ENCODE measurements at regions not wholly inside any gene's neighbourhood (a gene's known extent, or its start where the extent isn't known, plus 50 kb on each side); places are given as distances from the start of the nearest gene placed in this dataset.

DNA sequence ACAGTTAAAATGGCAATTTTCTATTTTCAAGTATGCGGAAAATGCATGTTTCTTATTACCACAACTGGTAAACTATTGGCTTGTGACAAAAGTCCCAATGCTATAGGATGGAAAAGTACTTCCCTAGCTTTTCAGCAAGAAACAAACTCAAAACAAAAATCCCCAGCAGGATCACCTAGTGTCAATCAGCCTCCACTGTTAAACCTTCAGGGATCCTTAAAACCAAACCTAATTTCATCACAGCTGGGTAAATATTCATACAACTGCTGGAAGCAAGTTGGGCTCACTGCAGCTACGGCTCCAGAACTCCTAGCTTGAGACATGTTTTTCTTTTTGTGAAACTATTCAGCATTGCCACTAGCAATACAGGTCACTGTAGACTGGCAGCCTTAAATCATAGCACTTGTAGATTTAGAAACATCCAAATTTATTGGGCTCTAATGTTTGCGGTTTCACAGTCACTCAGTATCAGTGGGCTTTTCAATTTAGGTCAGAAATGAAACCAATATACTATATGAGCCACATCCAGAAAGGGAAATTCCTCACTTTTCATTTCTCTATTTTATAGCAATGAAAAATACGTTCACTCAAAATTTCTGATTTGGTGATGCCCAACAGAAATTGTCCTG is 145.2 kb upstream of the ANK3 start:
- TF ChIP-seq CREB1 (IDR thresholded peaks at IDR 0.05; ENCODE audit: low read depth) (no peak), FOXM1 (IDR thresholded peaks at IDR 0.05; ENCODE audit: borderline replicate concordance, low read depth) (no peak), EGR1 (IDR thresholded peaks at IDR 0.05) (no peak), YY1 (IDR thresholded peaks at IDR 0.05; ENCODE audit: low read depth) (no peak), CEBPB (IDR thresholded peaks at IDR 0.05) (no peak), RAD21 (IDR thresholded peaks at IDR 0.05; ENCODE audit: low read depth) (no peak)
- TF ChIP-seq, protein P1, sequence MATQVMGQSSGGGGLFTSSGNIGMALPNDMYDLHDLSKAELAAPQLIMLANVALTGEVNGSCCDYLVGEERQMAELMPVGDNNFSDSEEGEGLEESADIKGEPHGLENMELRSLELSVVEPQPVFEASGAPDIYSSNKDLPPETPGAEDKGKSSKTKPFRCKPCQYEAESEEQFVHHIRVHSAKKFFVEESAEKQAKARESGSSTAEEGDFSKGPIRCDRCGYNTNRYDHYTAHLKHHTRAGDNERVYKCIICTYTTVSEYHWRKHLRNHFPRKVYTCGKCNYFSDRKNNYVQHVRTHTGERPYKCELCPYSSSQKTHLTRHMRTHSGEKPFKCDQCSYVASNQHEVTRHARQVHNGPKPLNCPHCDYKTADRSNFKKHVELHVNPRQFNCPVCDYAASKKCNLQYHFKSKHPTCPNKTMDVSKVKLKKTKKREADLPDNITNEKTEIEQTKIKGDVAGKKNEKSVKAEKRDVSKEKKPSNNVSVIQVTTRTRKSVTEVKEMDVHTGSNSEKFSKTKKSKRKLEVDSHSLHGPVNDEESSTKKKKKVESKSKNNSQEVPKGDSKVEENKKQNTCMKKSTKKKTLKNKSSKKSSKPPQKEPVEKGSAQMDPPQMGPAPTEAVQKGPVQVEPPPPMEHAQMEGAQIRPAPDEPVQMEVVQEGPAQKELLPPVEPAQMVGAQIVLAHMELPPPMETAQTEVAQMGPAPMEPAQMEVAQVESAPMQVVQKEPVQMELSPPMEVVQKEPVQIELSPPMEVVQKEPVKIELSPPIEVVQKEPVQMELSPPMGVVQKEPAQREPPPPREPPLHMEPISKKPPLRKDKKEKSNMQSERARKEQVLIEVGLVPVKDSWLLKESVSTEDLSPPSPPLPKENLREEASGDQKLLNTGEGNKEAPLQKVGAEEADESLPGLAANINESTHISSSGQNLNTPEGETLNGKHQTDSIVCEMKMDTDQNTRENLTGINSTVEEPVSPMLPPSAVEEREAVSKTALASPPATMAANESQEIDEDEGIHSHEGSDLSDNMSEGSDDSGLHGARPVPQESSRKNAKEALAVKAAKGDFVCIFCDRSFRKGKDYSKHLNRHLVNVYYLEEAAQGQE (IDR thresholded peaks at IDR 0.05; ENCODE audit: low read depth), result no peak

GRCh38 chr10:60532696-60533468 is 143.2 kb upstream of the ANK3 start:
- TF ChIP-seq CREB1 (IDR thresholded peaks at IDR 0.05; ENCODE audit: low read depth), result no peak
- TF ChIP-seq TCF12 (IDR thresholded peaks at IDR 0.05; ENCODE audit: low read depth), result no peak
- no peak for TF ChIP-seq EP300 (IDR thresholded peaks at IDR 0.05; ENCODE audit: borderline replicate concordance)
- TF ChIP-seq TEAD4 (IDR thresholded peaks at IDR 0.05), result no peak
- TF ChIP-seq FOXM1 (IDR thresholded peaks at IDR 0.05; ENCODE audit: borderline replicate concordance, low read depth), result no peak
- TF ChIP-seq TAF1 (IDR thresholded peaks at IDR 0.05; ENCODE audit: low read depth), result no peak
- TF ChIP-seq USF1 (IDR thresholded peaks at IDR 0.05), result no peak
- TF ChIP-seq MAX (IDR thresholded peaks at IDR 0.05), result no peak
- TF ChIP-seq, protein P1 (IDR thresholded peaks at IDR 0.05; ENCODE audit: low read depth), result no peak
- no peak for TF ChIP-seq EGR1 (IDR thresholded peaks at IDR 0.05)
- no peak for TF ChIP-seq CEBPB (IDR thresholded peaks at IDR 0.05)

GRCh38 chr10:60531006-60531405 is 141.3 kb upstream of the ANK3 start:
- TF ChIP-seq TEAD4 (IDR thresholded peaks at IDR 0.05) (no peak), YY1 (IDR thresholded peaks at IDR 0.05; ENCODE audit: low read depth) (no peak), ZBTB7A (IDR thresholded peaks at IDR 0.05; ENCODE audit: low read depth) (no peak), FOXM1 (IDR thresholded peaks at IDR 0.05; ENCODE audit: borderline replicate concordance, low read depth) (no peak), NFIC (IDR thresholded peaks at IDR 0.05) (no peak), EGR1 (IDR thresholded peaks at IDR 0.05) (no peak), TCF12 (IDR thresholded peaks at IDR 0.05; ENCODE audit: low read depth) (no peak), EP300 (IDR thresholded peaks at IDR 0.05; ENCODE audit: borderline replicate concordance) (no peak), TAF1 (IDR thresholded peaks at IDR 0.05; ENCODE audit: low read depth) (no peak), CREB1 (IDR thresholded peaks at IDR 0.05; ENCODE audit: low read depth) (no peak), MAX (IDR thresholded peaks at IDR 0.05) (no peak), CEBPB (IDR thresholded peaks at IDR 0.05) (no peak), RAD21 (IDR thresholded peaks at IDR 0.05; ENCODE audit: low read depth) (no peak), USF1 (IDR thresholded peaks at IDR 0.05) (no peak)
- TF ChIP-seq, protein P1 (IDR thresholded peaks at IDR 0.05; ENCODE audit: low read depth), result no peak

DNA sequence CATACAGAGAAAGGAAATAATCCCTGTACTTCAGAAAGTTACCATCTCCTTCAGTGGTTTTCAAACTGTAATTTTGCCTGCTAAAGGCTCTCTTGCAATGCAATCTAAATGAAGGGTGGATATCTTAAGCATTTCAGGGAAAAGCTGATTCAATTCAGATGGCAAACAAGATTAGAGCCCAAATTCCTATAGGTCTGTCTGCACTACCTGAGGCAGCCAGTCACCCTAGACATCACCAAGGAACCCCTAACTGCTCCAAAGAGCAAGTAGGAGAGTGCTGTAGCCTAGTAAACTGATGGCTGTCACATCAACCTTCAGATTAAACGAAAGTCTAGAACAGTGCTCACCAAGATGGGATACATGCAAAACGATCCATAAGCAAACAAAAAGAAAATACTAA is 138.0 kb upstream of the ANK3 start:
- TF ChIP-seq USF1 (IDR thresholded peaks at IDR 0.05) (no peak), RAD21 (IDR thresholded peaks at IDR 0.05; ENCODE audit: low read depth) (no peak), EP300 (IDR thresholded peaks at IDR 0.05; ENCODE audit: borderline replicate concordance) (no peak), YY1 (IDR thresholded peaks at IDR 0.05; ENCODE audit: low read depth) (no peak), NFIC (IDR thresholded peaks at IDR 0.05) (no peak)
- TF ChIP-seq, protein P1 (IDR thresholded peaks at IDR 0.05; ENCODE audit: low read depth), result no peak
